Activated T-helper 17 cell treated with anti-CD3 and anti-CD28 coated beads, Interleukin-2, amount 50 U/mL, for 72 hours (primary cell): ENCODE measurements at regions not wholly inside any gene's neighbourhood (a gene's known extent, or its start where the extent isn't known, plus 50 kb on each side); places are given as distances from the start of the nearest gene placed in this dataset.

ENCODE experiments used
- ATAC-seq: fragments of 150-1000 bp; cut with Tn5 transposase; replicated peaks from 2 replicates; pipeline ENCODE4 v1.10.0; 2021; ENCODE audit warnings: mild to moderate bottlenecking, moderate library complexity
- H3K27ac Mint-ChIP-seq: one replicate; pipeline ENCODE4 v1.8.0; 2022; ENCODE audit warnings: mixed read lengths
- H3K27me3 Mint-ChIP-seq: one replicate; pipeline ENCODE4 v1.8.0; 2022; ENCODE audit warnings: mixed read lengths
- H3K36me3 Mint-ChIP-seq: one replicate; pipeline ENCODE4 v1.8.0; 2022; ENCODE audit warnings: low read depth, mild to moderate bottlenecking, mixed read lengths
- H3K4me1 Mint-ChIP-seq: one replicate; pipeline ENCODE4 v1.8.0; 2022; ENCODE audit warnings: mixed read lengths
- H3K4me3 Mint-ChIP-seq: one replicate; pipeline ENCODE4 v1.8.0; 2022; ENCODE audit warnings: mild to moderate bottlenecking, mixed read lengths
- H3K9me3 Mint-ChIP-seq: one replicate; pipeline ENCODE4 v1.8.0; 2022; ENCODE audit warnings: mixed read lengths

DNA sequence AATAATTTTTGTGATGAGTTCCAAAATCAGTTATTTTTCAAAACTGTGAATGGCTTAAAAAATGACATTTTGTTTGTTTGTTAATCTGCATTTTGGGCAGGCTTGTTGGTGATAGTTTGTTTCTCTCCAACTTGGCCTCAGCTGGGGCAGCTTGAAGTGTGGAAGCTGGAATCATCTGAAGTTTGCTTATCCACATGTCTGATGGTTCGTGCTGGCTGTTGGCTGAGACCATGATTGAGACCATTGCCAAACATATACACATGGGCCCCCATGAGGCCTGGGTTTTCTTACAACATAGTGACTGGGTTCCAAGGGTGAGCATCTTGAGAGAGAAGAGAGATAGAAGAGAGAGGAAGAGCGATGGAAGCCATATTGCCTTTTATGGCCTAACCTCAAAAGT lies 201.2 kb downstream of the NDFIP2 start:
- Mint-ChIP-seq H3K27me3 (peaks cover 7% of the 10 kb centered on the region), H3K9me3 (no peaks in the 10 kb centered on the region), H3K27ac (no peak overlapping the region), H3K4me3 (no peak overlapping the region), H3K36me3 (no peaks in the 10 kb centered on the region), H3K4me1 (no peaks in the 10 kb centered on the region)
- no peak for ATAC-seq

DNA sequence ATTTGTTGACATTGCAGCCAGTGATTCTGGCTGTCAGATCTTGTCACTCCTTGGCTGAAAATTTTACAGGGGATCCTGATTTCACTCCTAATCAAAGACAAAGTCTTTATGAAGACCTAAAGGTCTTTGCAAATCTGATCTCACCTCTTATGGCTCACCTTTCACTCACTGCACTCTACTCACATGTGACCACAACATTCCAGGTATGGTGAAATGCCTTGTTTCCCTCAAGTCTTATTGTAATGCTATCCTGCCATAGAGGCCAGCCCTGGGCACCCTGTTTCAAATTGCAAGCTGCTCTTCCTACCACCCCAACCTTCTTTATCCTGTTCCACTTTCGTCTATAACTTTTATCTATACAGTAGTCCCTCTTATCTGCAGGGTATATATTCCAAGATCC lies 200.1 kb downstream of the NDFIP2 start:
- Mint-ChIP-seq H3K9me3 (no peaks in the 10 kb centered on the region), H3K4me3 (no peak overlapping the region), H3K36me3 (no peaks in the 10 kb centered on the region), H3K4me1 (no peaks in the 10 kb centered on the region), H3K27ac (no peak overlapping the region), H3K27me3 (peaks cover 7% of the 10 kb centered on the region)
- ATAC-seq = no peak

DNA sequence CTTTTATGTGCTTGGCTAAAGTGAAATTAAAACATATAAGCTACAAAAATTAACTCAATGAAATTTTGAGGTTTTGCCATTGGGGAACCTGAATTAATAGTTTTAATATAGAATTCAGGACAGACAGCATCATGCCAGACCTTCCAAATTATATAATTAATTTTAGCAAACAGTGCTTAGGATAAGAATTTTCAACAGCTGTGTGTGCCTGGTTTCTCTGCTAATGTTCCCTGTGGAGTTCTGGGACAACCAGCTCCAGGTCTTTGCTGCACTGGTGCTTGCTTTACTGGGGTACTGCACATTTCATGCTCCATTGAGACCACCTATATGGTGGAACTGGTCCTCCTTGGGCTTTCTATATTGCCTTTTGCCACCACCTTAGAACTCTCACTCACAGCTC lies 199.5 kb downstream of the NDFIP2 start:
- H3K4me3 Mint-ChIP-seq = no peak overlapping the region
- H3K9me3 Mint-ChIP-seq = no peaks in the 10 kb centered on the region
- no peak for ATAC-seq
- no peaks in the 10 kb centered on the region for H3K4me1 Mint-ChIP-seq
- no peaks in the 10 kb centered on the region for H3K36me3 Mint-ChIP-seq
- no peak overlapping the region for H3K27ac Mint-ChIP-seq
- H3K27me3 Mint-ChIP-seq = peaks cover 7% of the 10 kb centered on the region

DNA sequence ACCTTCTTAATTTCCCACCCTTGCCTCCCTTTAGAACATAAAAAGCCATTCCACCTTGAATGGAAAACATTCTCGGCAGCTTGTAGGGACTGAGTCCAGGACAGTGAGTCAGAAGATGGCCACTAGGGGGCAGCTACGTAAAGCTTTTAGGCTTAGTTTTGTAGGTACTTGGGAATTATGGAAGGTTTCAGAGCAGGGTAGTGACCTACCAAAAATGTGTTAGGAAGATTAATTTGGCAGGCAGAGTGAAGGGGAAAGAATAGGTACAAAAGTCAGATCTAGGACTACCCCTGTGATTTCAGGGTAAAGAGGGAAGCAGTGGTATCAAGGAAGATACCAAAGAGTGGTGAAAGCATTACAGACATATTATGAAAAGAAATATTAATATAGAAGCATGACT lies 198.4 kb downstream of the NDFIP2 start:
- H3K4me1 Mint-ChIP-seq = no peaks in the 10 kb centered on the region
- H3K36me3 Mint-ChIP-seq = no peaks in the 10 kb centered on the region
- H3K9me3 Mint-ChIP-seq = no peaks in the 10 kb centered on the region
- peaks cover 7% of the 10 kb centered on the region for H3K27me3 Mint-ChIP-seq
- H3K27ac Mint-ChIP-seq = no peak overlapping the region
- ATAC-seq = no peak
- no peak overlapping the region for H3K4me3 Mint-ChIP-seq

GRCh38 chr13:79678100-79678499 lies 197.1 kb downstream of the NDFIP2 start:
- H3K9me3 Mint-ChIP-seq = no peaks in the 10 kb centered on the region
- no peak overlapping the region for H3K4me3 Mint-ChIP-seq
- peaks cover 7% of the 10 kb centered on the region for H3K27me3 Mint-ChIP-seq
- no peaks in the 10 kb centered on the region for H3K36me3 Mint-ChIP-seq
- H3K4me1 Mint-ChIP-seq = no peaks in the 10 kb centered on the region
- ATAC-seq = no peak
- no peak overlapping the region for H3K27ac Mint-ChIP-seq

- no peak overlapping the region for H3K4me3 Mint-ChIP-seq
- H3K36me3 Mint-ChIP-seq = no peaks in the 10 kb centered on the region
- no peak for ATAC-seq
- H3K27me3 Mint-ChIP-seq = peaks cover 7% of the 10 kb centered on the region
- H3K4me1 Mint-ChIP-seq = no peaks in the 10 kb centered on the region
- no peak overlapping the region for H3K27ac Mint-ChIP-seq
- no peaks in the 10 kb centered on the region for H3K9me3 Mint-ChIP-seq
Measured at GRCh38 chr13:79675931-79676660, 195.1 kb downstream of the NDFIP2 start.

DNA sequence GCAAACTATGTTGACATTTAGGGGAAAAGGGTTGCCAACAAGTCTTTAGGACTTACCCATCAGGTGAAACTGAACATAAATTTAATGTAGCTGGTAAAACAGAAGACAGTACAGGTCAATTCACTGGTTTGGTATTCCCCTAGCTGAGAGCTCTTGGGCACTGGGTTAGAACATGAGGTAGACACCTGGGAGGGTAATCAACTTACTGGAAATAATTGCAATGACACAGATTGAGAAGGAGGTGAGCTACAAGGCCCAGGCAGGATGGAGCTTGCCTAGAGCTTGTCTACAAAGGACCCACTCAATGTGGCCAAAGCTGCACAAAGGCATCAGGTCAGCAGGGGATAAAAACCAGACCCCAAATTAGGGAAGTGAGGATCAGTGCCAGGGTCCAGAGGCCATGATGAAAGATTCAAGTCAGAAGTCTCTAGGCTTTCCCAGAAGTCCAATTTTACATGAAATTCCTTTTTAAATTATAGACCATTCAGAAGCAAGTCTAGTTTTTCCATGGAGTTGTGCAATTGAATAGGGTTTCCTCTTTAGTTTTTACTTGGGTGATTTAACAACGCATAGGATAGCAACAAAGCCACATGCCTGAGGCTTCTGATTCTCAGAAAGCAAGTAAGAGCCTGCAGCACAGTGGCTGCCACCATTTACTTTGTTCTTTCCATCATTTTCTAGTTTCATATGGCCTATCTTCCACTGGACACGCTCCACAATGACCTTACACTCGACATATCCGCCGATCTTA lies 194.0 kb downstream of the NDFIP2 start:
- H3K4me3 Mint-ChIP-seq = no peak overlapping the region
- no peaks in the 10 kb centered on the region for H3K9me3 Mint-ChIP-seq
- peaks cover 4% of the 10 kb centered on the region for H3K27me3 Mint-ChIP-seq
- no peak overlapping the region for H3K27ac Mint-ChIP-seq
- no peak for ATAC-seq
- no peaks in the 10 kb centered on the region for H3K36me3 Mint-ChIP-seq
- H3K4me1 Mint-ChIP-seq = no peaks in the 10 kb centered on the region

DNA sequence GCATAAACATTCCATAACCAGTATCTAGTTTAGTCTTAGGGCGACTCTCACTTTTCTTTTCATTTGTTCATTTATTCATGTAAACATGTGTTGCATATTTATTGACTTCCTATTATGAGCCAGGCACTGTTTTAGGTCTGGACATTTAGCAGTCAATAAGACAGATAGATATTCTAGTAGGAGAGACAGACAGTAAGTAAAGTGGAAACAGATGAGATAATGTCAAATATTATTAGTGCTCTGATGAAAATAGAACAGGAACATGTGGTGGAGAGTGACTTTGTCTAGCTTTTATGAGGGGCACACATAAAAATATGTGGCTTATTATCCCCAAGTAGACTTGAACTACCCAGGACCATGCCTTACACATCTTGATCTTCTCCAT lies 193.0 kb downstream of the NDFIP2 start:
- H3K4me1 Mint-ChIP-seq = no peaks in the 10 kb centered on the region

GRCh38 chr13:79673310-79673992 lies 192.5 kb downstream of the NDFIP2 start:
- no peaks in the 10 kb centered on the region for H3K4me1 Mint-ChIP-seq
- no peak overlapping the region for H3K27ac Mint-ChIP-seq
- no peak for ATAC-seq
- H3K4me3 Mint-ChIP-seq = no peak overlapping the region
- H3K27me3 Mint-ChIP-seq = no peaks in the 10 kb centered on the region
- no peaks in the 10 kb centered on the region for H3K36me3 Mint-ChIP-seq
- H3K9me3 Mint-ChIP-seq = no peaks in the 10 kb centered on the region

More for the DNA sequence above, 193.0 kb downstream of the NDFIP2 start:
- no peak for ATAC-seq
- Mint-ChIP-seq H3K27ac (no peak overlapping the region), H3K9me3 (no peaks in the 10 kb centered on the region), H3K4me3 (no peak overlapping the region), H3K27me3 (no peaks in the 10 kb centered on the region), H3K36me3 (no peaks in the 10 kb centered on the region)

DNA sequence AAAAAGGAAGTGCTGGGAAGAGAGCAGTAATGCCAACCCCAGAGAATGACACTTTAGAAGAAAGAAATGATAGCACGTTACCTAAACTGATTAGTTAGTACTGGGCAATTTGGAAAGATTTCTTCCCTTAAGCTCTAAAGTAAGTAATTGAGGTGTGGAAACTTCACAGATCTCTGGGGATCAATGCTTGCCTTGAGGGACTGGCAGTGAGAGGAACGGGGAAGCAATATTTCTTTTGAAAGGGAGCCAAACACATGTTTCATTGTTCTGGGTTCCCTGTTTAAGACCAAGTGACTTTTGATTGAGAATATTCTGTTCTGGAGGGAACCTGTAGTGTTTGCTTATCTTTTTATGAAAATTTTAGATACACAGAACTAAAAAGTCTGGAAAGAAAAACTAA lies 190.5 kb downstream of the NDFIP2 start:
- no peaks in the 10 kb centered on the region for H3K36me3 Mint-ChIP-seq
- no peak for ATAC-seq

DNA sequence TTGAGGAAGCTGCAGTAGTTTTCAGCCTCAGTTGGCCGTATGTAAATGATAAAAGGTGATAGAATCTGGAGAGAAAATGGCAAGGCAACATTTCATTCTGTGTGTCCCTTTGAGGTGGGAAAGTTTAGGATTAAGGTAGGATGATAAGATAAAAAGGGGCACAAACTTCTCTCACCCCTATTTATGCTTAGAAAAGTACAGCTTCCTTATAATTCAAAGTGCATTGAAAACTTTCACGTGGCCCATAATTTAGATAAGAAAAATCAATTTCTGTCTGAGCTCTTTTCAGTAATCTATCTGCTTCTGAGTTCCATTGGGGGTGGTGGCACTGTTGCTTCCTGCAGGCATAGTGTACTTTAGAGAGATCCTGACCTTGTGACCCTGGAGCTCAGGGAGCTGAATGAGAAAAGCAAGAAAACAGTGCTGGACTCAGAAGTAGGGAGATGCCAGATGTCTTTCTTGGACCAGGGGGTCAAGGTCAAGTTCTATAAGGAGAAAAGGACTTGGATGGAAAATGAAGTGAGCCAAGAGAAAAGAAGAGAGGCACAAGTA lies 187.3 kb downstream of the NDFIP2 start:
- H3K27ac Mint-ChIP-seq = no peak overlapping the region
- no peak overlapping the region for H3K4me3 Mint-ChIP-seq
- no peaks in the 10 kb centered on the region for H3K27me3 Mint-ChIP-seq
- H3K36me3 Mint-ChIP-seq = no peaks in the 10 kb centered on the region
- no peak for ATAC-seq
- H3K9me3 Mint-ChIP-seq = no peaks in the 10 kb centered on the region
- no peaks in the 10 kb centered on the region for H3K4me1 Mint-ChIP-seq

More for the DNA sequence above, 190.5 kb downstream of the NDFIP2 start:
- H3K27me3 Mint-ChIP-seq = no peaks in the 10 kb centered on the region
- no peaks in the 10 kb centered on the region for H3K9me3 Mint-ChIP-seq
- H3K27ac Mint-ChIP-seq = no peak overlapping the region
- H3K4me1 Mint-ChIP-seq = no peaks in the 10 kb centered on the region
- H3K4me3 Mint-ChIP-seq = no peak overlapping the region

DNA sequence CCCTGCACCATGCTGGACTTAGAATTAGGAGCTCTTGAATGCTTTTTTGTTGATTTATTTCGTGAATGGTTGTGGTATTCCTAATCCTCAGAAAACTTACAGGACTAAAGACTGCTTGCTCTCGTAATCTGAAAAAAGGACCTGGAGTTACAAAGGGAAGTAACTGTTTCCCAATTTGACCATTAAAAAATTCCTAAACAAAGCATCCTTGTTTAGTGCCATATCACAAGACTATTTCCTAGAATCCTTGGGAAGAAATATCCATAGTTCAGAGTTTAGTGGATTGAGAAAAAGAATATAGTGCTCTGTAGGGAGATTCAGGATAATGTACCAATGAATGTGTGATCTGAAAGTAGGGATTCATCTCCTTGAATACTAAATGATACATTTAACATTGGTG lies 186.8 kb downstream of the NDFIP2 start:
- Mint-ChIP-seq H3K27me3 (peaks cover under 1% of the 10 kb centered on the region), H3K4me1 (no peaks in the 10 kb centered on the region), H3K27ac (no peak overlapping the region), H3K9me3 (no peaks in the 10 kb centered on the region), H3K4me3 (no peak overlapping the region), H3K36me3 (no peaks in the 10 kb centered on the region)
- ATAC-seq = no peak

GRCh38 chr13:79663977-79664636 lies 183.2 kb downstream of the NDFIP2 start:
- Mint-ChIP-seq H3K27me3 (peaks cover 11% of the 10 kb centered on the region), H3K36me3 (no peaks in the 10 kb centered on the region), H3K27ac (no peak overlapping the region)

DNA sequence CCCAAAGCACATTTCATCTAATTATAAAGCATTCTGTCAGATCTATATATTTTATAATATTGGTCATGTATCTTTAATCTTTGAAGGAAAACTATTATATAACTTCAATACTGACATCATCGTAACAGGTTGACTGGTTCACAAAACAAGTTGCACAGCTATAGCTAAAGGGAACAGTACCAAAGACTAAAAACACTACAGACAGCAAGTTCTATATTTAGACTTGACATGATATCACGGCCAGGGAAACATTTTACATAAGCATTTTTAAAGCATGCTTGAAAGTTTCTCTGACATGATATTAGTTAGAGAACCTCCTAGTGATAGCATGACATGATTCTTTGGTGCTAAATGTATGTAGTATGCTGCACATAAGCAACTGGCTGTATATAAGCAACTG lies 182.5 kb downstream of the NDFIP2 start:
- no peaks in the 10 kb centered on the region for H3K4me1 Mint-ChIP-seq
- no peaks in the 10 kb centered on the region for H3K36me3 Mint-ChIP-seq
- no peak overlapping the region for H3K27ac Mint-ChIP-seq
- ATAC-seq = no peak
- H3K27me3 Mint-ChIP-seq = peaks cover 12% of the 10 kb centered on the region
- no peak overlapping the region for H3K4me3 Mint-ChIP-seq
- no peaks in the 10 kb centered on the region for H3K9me3 Mint-ChIP-seq

More at GRCh38 chr13:79663977-79664636, 183.2 kb downstream of the NDFIP2 start:
- ATAC-seq = no peak
- Mint-ChIP-seq H3K9me3 (no peaks in the 10 kb centered on the region), H3K4me1 (no peaks in the 10 kb centered on the region), H3K4me3 (no peak overlapping the region)
